Keratinocyte (primary cell): ENCODE measurements at regions not wholly inside any gene's neighbourhood (a gene's known extent, or its start where the extent isn't known, plus 50 kb on each side); places are given as distances from the start of the nearest gene placed in this dataset.

Source experiments
- CTCF ChIP-seq, 3 experiments: IDR thresholded peaks in 1 of 3; conservative IDR thresholded peaks in 1 of 3; optimal IDR thresholded peaks in 1 of 3; 2 replicates in 2 of 3; 3 replicates in 1 of 3; pipeline versions ENCODE3 to v1.5.1; 2011; ENCODE audit warnings: low read length in 3 of 3, mild to moderate bottlenecking in 3 of 3, moderate library complexity in 2 of 3, control low read depth in 1 of 3, inconsistent platforms in 1 of 3; ENCODE audit not compliant: insufficient read depth in 2 of 3; ENCODE audit errors: extremely low read depth in 1 of 3
- EZH2 ChIP-seq: IDR thresholded peaks from one replicate; pipeline ENCODE4 v1.6.1; 2012; ENCODE audit warnings: inconsistent platforms, mild to moderate bottlenecking, low read length, moderate library complexity

GRCh38 chr5:125357660-125358059, 611.2 kb upstream of the ZNF608 start:
- TF ChIP-seq CTCF (optimal IDR thresholded peaks at IDR 0.05 in 1 of 3, IDR thresholded peaks at IDR 0.05 in 1 of 3, conservative IDR thresholded peaks at IDR 0.05 in 1 of 3; ENCODE audit: extremely low read depth in 1 of 3, insufficient read depth in 2 of 3, low read length in 3 of 3) (no peak), EZH2 (no peak)
